ENCODE measurements at regions not wholly inside any gene's neighbourhood (a gene's known extent, or its start where the extent isn't known, plus 50 kb on each side); places are given as distances from the start of the nearest gene placed in this dataset.
A peak's percentile ranks its signal among the peaks of the same experiment; 100 is the strongest.
"Not testable (repeated sequence)": the region's sequence is repeated elsewhere in the genome, so short reads cannot be mapped to it uniquely, and the experiment has no call there.

DNA sequence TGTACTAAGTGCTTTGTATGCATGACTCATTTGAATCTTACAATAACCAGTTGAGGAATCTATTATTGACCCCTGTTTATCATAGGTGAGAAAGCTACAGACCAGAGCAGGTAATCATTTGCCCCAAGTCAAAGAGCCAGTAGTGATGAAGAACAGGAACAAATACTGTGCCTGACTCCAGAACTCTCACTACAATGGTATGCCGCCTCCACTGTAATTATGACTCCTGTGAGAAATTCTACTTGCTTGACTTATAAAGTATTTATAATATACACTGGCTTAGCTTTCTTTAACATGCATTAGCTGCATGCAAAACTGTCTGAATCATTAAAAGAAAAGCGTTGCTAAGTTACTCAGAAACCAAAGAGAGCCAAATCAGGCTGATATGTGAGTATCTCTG is 92.6 kb downstream of the ZNF281 start:
- no peak for DNase-seq (ENCODE audit: low read depth in 2 of 2)

DNA sequence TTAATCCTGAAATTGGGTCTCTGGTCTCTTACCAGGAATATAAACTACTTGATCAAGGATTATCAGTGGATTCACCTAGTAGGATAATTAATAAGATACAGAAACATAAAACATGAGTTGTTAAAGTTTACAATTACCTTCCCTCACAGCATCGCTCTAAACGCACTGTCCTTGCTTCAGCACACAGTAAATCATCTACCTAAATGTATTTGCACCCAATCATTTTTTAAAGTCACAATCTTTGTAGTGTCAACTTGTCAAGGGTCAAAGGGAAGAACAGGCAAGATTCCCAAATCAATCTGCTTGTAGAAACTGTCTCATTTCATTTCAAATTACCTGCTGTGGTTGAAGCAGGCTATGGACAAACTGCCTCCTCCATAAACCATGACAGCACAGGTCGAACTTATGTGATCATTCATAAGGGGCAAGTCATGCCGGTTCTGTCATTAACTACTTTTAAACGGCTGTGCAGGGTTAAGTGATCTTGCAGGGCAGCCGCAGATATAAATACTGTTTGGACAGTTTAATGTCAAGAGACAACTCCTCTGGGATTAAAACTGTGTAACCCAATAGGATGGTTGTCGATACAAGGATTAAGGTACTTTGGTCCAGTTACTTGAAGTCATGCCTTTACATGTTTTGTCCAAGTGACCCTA is 93.6 kb downstream of the ZNF281 start:
- no peak for DNase-seq (ENCODE audit: low read depth in 2 of 2)

DNA sequence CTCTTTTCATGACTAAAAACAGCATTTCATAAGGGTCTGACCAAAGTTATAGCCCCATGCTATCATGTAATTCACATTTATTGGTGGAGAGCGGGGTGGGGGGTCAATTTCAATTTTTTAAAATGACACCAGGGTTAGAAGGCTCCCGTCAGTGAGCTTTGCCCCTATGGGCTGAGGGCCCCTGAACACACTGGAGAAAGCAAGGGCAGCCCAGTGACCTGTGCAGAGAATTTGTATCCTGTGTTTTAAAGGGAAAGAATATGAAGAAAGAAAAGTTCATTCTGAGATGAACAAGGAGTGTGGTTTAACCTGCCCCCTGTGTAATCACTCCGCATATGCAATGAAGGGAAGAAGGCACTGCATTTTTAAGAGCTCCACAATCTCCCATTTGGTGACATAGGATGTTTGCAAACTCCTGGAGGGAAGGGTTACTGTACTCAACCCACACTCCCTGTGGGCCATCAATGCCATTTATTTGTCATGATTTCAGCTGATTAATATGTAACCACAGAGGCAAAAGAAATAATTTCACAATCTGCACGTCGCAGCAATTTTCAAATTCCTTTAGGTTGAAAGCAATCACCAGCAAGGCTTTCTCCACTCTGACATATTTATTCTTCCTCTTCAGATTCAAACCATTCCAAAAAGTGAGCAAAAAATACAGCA is 95.6 kb downstream of the ZNF281 start:
- no peak for DNase-seq (ENCODE audit: low read depth in 2 of 2)

DNA sequence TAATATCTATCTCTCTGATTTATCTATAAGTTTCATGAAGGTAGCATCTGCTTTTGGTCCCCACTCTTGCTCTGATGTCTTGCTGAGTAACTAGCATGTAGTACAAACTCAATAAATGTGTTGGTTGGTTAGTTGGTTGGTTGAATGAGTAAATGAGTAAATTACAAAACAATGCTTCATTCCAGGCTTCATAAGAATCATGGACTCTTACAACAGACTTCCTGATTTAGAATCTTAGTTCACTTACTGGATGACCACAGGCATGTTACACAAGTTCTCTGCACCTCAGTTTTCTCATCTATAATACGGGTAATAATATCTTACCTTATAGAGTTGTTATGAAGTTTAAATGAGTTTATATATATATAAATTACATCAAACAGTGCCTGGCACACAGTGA is 98.6 kb downstream of the ZNF281 start:
- DNase-seq (ENCODE audit: low read depth in 2 of 2): no peak

DNA sequence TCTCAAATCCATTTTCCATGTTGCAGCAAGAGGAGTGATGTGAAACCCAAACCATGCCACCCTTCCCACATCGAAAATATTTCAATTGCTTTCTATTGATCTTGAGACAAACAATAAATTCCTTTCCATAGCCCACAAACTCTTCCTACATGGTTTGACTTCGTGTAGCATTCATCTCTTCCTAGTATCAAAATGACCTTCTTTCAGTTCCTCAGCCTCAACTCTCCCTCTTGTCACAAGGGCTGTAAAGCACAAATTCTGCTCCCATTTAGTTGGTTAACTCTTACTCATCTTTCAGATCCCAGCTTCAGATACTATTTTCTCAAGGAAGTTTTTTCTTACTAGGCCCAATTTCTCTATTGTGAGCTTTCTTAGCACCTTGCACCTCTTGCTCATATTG is 99.0 kb downstream of the ZNF281 start:
- no peak for DNase-seq (ENCODE audit: low read depth in 2 of 2)

DNA sequence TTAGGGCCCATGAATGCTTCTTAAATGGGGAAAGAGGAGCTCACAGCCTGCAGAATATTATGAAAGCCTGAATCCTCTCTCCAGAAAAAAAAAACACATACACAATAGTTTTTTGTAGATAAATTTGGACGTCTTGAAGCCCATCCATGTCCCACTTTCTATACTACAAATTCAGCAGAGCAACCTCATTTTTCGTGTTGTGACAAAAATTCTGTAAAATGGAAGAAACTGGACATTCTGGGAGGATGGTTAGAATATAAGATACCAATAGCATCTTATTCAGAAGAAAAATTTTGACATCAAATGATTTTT is 102.1 kb downstream of the ZNF281 start:
- DNase-seq (ENCODE audit: low read depth in 2 of 2): no peak

DNA sequence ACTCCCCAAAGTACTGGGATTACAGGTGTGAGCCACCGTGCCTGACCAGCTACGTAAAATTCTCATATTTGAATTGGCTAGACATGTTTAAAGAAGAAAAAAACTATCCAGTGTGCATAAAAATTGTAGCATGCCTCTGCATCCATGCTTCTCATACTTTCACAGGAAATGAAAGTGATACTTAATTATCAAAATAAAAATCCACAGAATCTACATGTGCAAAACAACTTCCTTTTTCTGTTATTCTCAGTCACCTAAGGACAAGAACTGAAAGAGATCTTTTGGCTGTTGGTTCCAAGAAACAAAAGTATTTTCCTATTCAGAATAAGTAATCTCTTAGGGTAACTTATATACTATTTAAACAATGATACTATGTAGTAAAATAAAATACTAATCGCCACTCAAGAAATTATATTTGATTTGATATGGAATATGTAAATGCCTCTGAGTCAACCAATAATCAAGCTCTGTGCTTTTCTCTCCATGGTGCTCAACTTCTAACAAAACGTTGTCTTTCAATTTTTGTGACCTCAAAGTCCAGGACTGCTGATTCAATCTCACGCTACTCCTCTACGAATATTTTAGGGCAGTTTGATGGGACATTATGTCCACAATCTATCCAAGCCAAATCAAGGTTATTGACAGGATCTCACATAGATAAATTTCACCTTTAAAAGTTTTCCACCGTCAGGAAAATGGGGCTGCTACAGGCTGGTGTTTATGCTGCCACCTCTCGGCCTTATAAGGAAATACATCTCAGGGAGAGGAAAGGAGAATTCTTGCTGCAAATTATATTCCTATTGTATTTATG is 102.7 kb downstream of the ZNF281 start:
- DNase-seq (ENCODE audit: low read depth in 2 of 2): no peak

DNA sequence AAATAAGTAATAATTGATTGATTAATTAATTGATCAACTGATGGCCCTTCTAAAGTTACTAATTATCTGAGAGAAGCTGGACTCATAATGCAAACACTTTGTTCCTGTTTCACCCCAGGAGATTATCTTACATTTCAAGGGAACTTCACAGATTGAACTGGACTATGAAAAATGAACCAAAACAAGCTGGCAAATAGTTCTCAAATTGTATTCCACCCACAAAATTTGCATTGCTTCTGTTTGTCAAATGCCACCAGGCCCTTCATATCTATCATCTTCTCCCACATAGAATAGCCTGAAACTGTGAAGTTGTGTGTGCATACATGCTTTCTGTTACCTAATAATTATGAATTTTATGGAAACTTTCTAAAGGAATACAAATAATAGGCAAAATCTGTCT is 104.0 kb downstream of the ZNF281 start:
- DNase-seq (ENCODE audit: low read depth in 2 of 2): no peak

DNA sequence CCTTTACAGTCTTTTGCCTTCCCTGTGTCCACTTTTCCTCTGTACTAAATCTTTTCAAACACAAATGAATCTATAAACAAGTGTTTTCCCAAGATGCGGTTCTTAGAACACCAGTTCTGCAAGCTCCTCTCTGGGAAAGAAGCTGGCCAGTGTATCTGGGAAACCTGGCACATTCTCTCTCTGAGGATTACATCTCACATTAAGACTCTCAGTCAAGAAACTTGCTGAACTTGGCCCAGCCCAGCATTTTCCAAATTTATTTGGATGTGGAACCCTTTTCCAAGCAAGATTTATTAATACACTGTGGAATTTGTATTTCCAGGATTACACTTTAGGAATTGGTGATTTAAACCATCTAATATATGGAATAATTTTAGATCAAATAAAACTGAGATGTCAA is 105.7 kb downstream of the ZNF281 start:
- DNase-seq (ENCODE audit: low read depth in 2 of 2): no peak

DNA sequence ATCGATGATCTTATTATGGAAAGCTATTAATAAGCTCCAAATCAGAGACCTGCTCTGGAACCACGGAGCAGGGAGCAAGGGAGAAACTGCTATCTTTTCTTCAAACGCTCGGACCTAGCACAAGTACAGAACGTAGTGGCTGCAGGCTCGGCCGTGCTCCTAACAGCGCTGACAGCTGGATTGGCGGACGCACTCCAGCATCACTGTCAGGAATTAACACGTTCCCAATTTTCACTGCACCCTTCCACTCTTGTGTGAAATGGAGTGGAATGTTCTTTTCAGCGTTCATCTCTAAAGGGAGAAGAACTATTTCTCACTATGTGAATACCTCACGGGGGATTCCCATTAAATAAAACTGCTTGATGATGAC is 106.9 kb downstream of the ZNF281 start:
- no peak for DNase-seq (ENCODE audit: low read depth in 2 of 2)

DNA sequence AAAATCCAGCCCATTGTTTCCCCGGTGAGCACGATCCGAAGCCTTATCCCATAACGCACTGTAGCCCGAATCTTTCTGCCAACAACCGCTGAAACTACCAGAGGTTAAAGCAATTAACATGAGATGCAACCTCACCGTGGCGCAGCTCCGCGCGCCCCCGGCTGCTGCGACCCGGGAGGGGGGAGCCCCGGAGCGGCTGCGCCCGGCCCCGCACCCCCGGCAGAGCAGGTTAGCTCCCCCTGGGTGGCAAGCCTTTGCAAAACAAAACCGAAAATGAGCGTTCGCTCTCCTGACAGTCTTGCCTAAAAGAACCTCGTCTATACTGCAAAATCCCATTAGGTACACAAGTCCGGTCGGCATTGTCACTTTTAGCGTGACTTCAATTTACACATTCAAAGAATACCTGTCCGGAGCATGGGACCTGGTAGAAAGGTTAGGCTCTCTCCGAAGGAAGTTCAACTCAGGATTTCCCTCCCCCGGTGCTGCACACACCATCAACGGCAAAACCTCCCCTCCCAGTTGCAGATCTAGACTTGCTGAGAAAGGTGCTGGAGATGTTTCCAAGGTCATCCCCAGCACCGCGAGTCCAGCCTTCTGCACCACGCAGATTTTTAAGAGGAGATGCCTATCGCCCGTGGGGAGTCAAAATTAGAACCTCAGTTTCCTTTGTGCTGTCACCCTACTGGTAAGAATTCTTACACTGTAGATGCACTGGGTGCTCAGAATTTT is 107.5 kb downstream of the ZNF281 start:
- peak; percentile 27 to 31 for DNase-seq (ENCODE audit: low read depth in 2 of 2)

DNA sequence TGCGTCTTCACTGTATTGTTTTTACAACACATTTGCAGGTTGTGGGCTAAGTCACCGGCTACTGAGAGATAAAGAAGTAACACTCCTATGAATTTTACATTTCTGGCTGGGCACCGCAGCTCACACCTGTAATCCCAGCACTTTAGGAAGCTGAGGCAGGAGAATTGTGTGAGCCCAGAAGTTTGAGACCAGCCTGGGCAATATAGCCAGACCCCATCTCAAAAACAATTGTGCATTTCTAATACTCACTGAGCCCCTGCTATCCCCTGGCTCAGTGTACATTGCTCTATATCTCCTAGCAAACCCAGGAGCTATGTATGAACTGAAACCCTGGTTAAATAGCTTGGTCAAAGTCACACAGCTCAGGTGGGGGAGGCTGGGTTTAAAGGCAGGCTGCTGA is 108.7 kb downstream of the ZNF281 start:
- no peak for DNase-seq (ENCODE audit: low read depth in 2 of 2)

DNA sequence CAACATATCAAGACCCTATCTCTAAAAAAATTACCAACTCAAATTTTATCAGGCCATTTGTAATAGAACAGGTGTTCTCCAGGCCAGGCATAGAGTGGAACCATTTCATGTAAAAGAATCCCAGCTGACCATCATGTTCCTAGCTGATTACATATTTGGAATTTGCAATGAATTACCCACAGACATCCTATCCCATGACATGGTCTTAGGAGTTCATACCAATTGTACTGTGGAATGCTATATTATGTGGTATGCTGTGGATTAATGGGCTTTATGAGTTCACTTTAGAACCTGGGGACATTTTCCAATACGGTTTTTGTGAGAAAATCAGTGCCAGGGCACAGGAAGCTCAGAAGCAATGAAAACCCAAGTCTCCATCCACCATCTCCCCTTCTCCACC is 110.3 kb downstream of the ZNF281 start:
- DNase-seq (ENCODE audit: low read depth in 2 of 2): no peak

DNA sequence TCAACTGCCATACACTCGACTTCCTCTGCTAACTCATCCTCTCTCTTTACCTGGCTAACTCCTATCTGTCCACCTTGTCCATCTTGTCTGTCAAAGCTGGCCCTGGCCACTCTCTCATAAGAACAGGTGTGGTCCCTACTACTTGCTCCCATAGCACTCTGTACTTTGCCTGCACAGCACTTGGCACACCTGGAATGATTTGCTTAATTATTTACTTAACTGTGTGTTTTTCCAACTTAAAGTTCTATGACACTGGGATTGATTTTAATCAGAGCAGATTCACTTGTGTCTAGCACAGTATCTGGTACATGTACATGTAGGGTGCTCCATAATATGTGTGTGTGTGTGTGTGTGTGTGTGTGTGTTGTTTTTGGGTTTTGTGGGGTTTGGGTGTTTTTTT is 111.6 kb downstream of the ZNF281 start:
- DNase-seq (ENCODE audit: low read depth in 2 of 2): no peak

DNA sequence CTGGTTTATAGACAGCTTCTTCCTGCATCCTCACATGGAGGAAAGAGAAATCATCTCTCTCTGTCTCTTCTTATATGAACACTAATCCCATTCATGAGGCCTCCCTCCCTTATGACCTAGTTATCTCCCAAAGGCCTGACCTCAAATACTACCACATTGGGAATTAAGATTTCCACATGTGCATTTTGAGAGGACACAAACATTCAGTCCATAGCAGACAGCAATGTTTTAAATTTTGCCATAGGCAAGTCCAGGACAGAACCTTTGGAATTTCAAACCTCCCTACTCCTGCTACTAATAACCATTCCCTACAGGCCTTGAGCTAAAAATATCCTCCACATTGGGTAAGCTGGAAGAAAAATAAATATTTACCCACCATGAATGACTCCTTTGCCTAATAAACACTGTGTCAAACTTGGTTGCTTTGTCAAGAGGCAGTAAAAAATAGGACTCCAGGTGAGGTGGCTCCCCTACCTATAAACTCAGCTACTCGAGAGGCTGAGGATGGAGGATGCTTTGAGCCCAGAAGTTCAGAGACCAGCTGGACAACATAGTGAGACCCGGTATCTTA is 113.7 kb downstream of the ZNF281 start:
- no peak for DNase-seq (ENCODE audit: low read depth in 2 of 2)

DNA sequence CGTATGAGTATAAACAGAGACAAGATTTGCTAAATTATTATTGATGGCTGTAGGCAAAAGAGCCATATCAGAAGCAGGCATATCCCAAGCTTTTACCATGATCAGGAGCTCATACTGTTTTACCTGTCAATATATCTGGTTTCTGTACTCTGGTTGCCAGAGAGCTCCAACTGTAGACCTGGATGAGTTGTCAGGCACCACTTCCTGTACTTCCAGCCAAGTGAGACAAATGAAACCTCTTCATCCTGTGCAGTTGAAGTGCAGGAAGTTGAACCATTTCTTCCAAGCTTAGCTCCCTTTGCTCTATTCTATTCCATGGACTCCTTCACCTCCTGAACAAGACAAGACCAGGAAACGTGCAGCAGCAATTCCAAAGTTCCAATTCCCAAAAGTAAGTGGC is 115.6 kb downstream of the ZNF281 start:
- no peak for DNase-seq (ENCODE audit: low read depth in 2 of 2)

DNA sequence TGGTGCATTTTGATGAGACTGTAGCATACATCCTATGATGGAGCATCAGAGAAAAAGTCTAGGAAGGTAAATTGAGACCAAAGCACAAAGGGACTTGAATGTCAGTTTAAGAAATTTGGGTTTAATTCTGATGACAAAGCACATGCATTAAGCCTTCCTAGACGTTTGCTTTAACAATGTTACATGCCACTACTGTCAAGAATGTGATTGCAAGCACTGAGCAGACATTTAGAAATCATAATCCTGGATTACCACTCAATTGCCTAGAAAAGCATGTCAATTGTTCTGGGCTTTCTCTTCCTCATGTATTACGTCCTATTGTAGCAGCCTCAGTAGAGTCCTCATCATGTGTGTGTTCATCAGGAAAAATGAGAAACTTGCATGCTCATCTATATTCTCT is 117.1 kb downstream of the ZNF281 start:
- no peak for DNase-seq (ENCODE audit: low read depth in 2 of 2)

DNA sequence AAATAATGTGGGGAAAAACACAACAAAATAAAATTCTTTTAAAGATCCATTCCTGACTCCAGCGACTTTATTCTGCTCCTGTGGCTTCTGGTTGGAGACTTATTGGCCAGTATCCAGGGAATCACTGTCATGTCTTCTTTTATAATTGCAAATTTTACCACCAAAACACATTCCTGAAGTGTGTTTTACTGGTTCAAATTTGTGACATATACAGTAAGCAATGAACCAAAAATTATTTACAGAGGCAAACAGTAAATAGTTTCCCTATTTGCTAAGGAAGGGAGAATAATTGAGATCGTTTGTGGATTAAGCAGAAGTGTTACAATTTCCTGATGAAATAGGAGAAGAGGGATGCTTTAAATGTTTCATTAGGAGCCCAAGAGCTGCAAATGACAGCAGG is 118.7 kb downstream of the ZNF281 start:
- DNase-seq (ENCODE audit: low read depth in 2 of 2): no peak

DNA sequence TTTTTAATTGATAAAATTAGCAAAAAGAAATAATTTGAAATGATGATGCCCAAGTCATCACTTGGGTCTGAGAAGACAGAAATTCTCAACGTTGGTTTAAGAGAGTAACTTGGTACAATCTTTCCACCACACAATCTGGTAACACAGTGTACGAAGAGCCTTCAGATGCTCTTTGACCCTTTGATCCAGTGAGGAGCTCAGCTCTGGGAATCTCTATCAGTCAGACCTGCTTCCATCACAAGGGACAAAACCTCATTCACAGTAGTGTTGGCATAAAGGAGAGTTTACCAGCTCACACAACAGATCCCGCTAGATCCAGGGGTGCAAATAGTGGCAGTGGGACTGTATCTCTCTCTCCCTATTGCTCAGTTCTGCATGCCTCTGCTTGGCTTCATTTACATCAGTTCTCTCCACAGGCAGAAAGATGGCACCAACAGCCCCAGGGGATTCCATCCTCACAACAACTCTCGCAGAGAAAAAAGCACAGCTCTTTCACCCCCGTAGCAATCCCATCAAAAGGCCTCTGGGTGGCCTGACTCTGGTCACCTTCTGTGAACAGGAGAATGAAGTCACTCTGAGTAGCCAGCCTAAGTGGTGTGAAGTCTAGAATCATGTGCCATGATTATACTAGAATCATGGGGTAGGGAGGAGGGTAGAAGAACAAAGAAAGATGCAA is 119.7 kb downstream of the ZNF281 start:
- no peak for DNase-seq (ENCODE audit: low read depth in 2 of 2)

DNA sequence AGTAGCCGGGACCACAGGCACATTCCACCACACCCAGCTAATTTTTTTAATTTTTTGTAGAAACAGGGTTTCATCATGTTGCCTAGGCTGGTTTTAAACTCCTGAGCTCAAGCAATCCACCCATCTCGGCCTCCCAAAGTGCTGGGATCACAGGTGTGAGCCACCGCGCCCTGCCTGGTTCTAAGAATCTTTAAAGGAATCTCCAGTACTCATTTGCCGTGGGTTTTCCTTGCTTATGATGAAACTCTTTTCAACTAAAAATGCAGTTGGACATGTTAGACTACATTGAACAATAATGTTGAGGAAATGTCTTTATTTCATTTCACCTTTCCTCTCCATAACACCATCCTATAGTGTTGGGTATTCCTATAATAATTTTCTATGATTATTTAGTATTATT is 121.6 kb downstream of the ZNF281 start:
- DNase-seq (ENCODE audit: low read depth in 2 of 2): no peak

DNA sequence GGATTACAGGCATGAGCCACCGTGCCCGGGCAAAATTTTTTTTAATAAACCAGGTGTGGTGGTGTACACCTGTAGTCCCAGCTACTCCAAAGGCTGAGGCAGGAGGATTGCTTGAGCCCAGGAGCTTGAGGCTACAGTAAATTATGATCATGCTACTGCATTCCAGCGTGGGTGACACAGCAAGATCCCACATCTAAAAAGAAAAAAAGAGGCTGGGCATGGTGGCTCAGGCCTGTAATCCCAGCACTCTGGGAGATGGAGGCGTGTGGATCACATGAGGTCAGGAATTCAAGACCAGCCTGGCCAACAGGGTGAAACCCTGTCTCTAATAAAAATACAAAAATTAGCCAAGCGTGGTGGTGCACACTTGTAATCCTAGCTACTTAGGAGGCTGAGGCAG is 125.6 kb downstream of the ZNF281 start:
- DNase-seq (ENCODE audit: low read depth in 2 of 2): not testable (repeated sequence)

Measured in stimulated activated CD4-positive, alpha-beta T cell treated with anti-CD3 and anti-CD28 coated beads, Interleukin-4, amount 100 ng/mL, for 48 hours (primary cell).